HG03066 (cell line): ENCODE measurements at regions not wholly inside any gene's neighbourhood (a gene's known extent, or its start where the extent isn't known, plus 50 kb on each side); places are given as distances from the start of the nearest gene placed in this dataset.

Experiments used
- ATAC-seq: cut with Tn5 transposase; IDR thresholded peaks from one replicate; pipeline ENCODE4 v1.9.1; 2021; ENCODE audit warnings: low read depth; ENCODE audit not compliant: unreplicated experiment

GRCh38 chr6:163729127-163729872 is 314.8 kb downstream of the QKI start:
- ATAC-seq: no peak

- ATAC-seq: no peak
Measured at GRCh38 chr6:163728442-163729126, 314.1 kb downstream of the QKI start.

GRCh38 chr6:163726037-163726695 is 311.6 kb downstream of the QKI start:
- ATAC-seq: no peak

GRCh38 chr6:163725008-163725941 is 310.8 kb downstream of the QKI start:
- ATAC-seq: no peak

GRCh38 chr6:163724196-163724595 is 309.7 kb downstream of the QKI start:
- ATAC-seq: no peak

- no peak for ATAC-seq
Measured at GRCh38 chr6:163723759-163724158, 309.2 kb downstream of the QKI start.

- no peak for ATAC-seq
Measured at GRCh38 chr6:163721922-163722692, 307.6 kb downstream of the QKI start.

- no peak for ATAC-seq
Measured at GRCh38 chr6:163721435-163721834, 306.9 kb downstream of the QKI start.

GRCh38 chr6:163720460-163721235 is 306.1 kb downstream of the QKI start:
- no peak for ATAC-seq

- ATAC-seq: no peak
Measured at GRCh38 chr6:163720005-163720404, 305.5 kb downstream of the QKI start.

- ATAC-seq: no peak
Measured at GRCh38 chr6:163719028-163719742, 304.7 kb downstream of the QKI start.

- no peak for ATAC-seq
Measured at GRCh38 chr6:163718537-163718936, 304.0 kb downstream of the QKI start.

- no peak for ATAC-seq
Measured at GRCh38 chr6:163717106-163717764, 302.7 kb downstream of the QKI start.

GRCh38 chr6:163716690-163717089 is 302.2 kb downstream of the QKI start:
- ATAC-seq: no peak

GRCh38 chr6:163715846-163716245 is 301.3 kb downstream of the QKI start:
- ATAC-seq: no peak

- no peak for ATAC-seq
Measured at GRCh38 chr6:163714179-163714578, 299.7 kb downstream of the QKI start.

- ATAC-seq: no peak
Measured at GRCh38 chr6:163712981-163713380, 298.5 kb downstream of the QKI start.

- no peak for ATAC-seq
Measured at GRCh38 chr6:163712566-163712961, 298.0 kb downstream of the QKI start.
